Stomach smooth muscle (tissue), 2 donors: ENCODE measurements at regions not wholly inside any gene's neighbourhood (a gene's known extent, or its start where the extent isn't known, plus 50 kb on each side); places are given as distances from the start of the nearest gene placed in this dataset.
"Not testable (repeated sequence)": the region's sequence is repeated elsewhere in the genome, so short reads cannot be mapped to it uniquely, and the experiment has no call there.

ENCODE experiments used
- H3K27ac ChIP-seq: one replicate; pipeline ENCODE4 v1.7.0; 2013; ENCODE audit warnings: mild to moderate bottlenecking, low read length, inconsistent platforms
- H3K27me3 ChIP-seq, 2 donors: one replicate each; pipeline ENCODE4 v1.7.0; 2013; ENCODE audit warnings: low read length in 2 of 2; ENCODE audit not compliant: insufficient read depth in 2 of 2, control insufficient read depth in 1 of 2
- H3K36me3 ChIP-seq, 2 donors: one replicate each; pipeline ENCODE4 v1.7.0; 2013; ENCODE audit warnings: low read length in 2 of 2; ENCODE audit not compliant: control insufficient read depth in 2 of 2, insufficient read depth in 2 of 2
- H3K4me1 ChIP-seq: one replicate; pipeline ENCODE4 v1.7.0; 2013; ENCODE audit warnings: low read length; ENCODE audit not compliant: control insufficient read depth, insufficient read depth
- H3K4me3 ChIP-seq, 2 donors: one replicate each; pipeline ENCODE4 v1.7.0; 2013; ENCODE audit warnings: low read length in 2 of 2
- H3K9ac ChIP-seq, 2 donors: one replicate each; pipeline ENCODE4 v1.7.0; 2013; ENCODE audit warnings: low read length in 2 of 2, mild to moderate bottlenecking in 1 of 2
- H3K9me3 ChIP-seq, 2 donors: one replicate each; pipeline ENCODE4 v1.7.0; 2013; ENCODE audit warnings: low read length in 2 of 2; ENCODE audit not compliant: control insufficient read depth in 2 of 2
- donor health status: healthy.
- donor health status: Pancreatic carcinoma.

- no peaks in the 10 kb centered on the region for H3K9me3 ChIP-seq
- H3K36me3 ChIP-seq = no peaks in the 10 kb centered on the region
- H3K9ac ChIP-seq = no peak overlapping the region
- H3K4me1 ChIP-seq = no peaks in the 10 kb centered on the region
- H3K27me3 ChIP-seq = no peaks in the 10 kb centered on the region
- no peak overlapping the region for H3K4me3 ChIP-seq
- no peak overlapping the region for H3K27ac ChIP-seq
Observed at GRCh38 chr17:56715613-56716357, 117.9 kb downstream of the C17orf67 start.

- Histone ChIP-seq H3K4me1 (no peaks in the 10 kb centered on the region), H3K27me3 (no peaks in the 10 kb centered on the region), H3K9ac (no peak overlapping the region), H3K4me3 (no peak overlapping the region), H3K9me3 (no peaks in the 10 kb centered on the region), H3K36me3 (no peaks in the 10 kb centered on the region), H3K27ac (no peak overlapping the region)
Observed at GRCh38 chr17:56717471-56717870, 116.2 kb downstream of the C17orf67 start.

GRCh38 chr17:56718515-56718914, 115.2 kb downstream of the C17orf67 start:
- no peaks in the 10 kb centered on the region for H3K4me1 ChIP-seq
- no peak overlapping the region for H3K9ac ChIP-seq
- no peaks in the 10 kb centered on the region for H3K27me3 ChIP-seq
- no peak overlapping the region for H3K4me3 ChIP-seq
- no peak overlapping the region for H3K27ac ChIP-seq
- H3K36me3 ChIP-seq = no peaks in the 10 kb centered on the region
- H3K9me3 ChIP-seq = no peaks in the 10 kb centered on the region

- Histone ChIP-seq H3K9me3 (no peaks in the 10 kb centered on the region), H3K4me3 (no peak overlapping the region), H3K27ac (no peak overlapping the region), H3K36me3 (no peaks in the 10 kb centered on the region), H3K4me1 (no peaks in the 10 kb centered on the region), H3K27me3 (no peaks in the 10 kb centered on the region), H3K9ac (no peak overlapping the region)
Observed at GRCh38 chr17:56723421-56723820, 110.3 kb downstream of the C17orf67 start.

- H3K4me3 ChIP-seq = no peak overlapping the region
- H3K27me3 ChIP-seq = no peaks in the 10 kb centered on the region
- no peak overlapping the region for H3K9ac ChIP-seq
- no peaks in the 10 kb centered on the region for H3K36me3 ChIP-seq
- H3K4me1 ChIP-seq = no peaks in the 10 kb centered on the region
- H3K9me3 ChIP-seq = no peaks in the 10 kb centered on the region
- no peak overlapping the region for H3K27ac ChIP-seq
Observed at GRCh38 chr17:56724664-56725063, 109.1 kb downstream of the C17orf67 start.

GRCh38 chr17:56725144-56725543, 108.6 kb downstream of the C17orf67 start:
- no peaks in the 10 kb centered on the region for H3K9me3 ChIP-seq
- no peak overlapping the region for H3K27ac ChIP-seq
- no peaks in the 10 kb centered on the region for H3K4me1 ChIP-seq
- H3K9ac ChIP-seq = no peak overlapping the region
- H3K36me3 ChIP-seq = no peaks in the 10 kb centered on the region
- no peaks in the 10 kb centered on the region for H3K27me3 ChIP-seq
- no peak overlapping the region for H3K4me3 ChIP-seq

GRCh38 chr17:56727876-56728617, 105.7 kb downstream of the C17orf67 start:
- H3K27me3 ChIP-seq = peaks cover 0 to 3% of the 10 kb centered on the region in 2 donors
- no peaks in the 10 kb centered on the region for H3K36me3 ChIP-seq
- H3K9ac ChIP-seq = no peak overlapping the region
- H3K27ac ChIP-seq = no peak overlapping the region
- no peaks in the 10 kb centered on the region for H3K4me1 ChIP-seq
- no peaks in the 10 kb centered on the region for H3K9me3 ChIP-seq
- H3K4me3 ChIP-seq = no peak overlapping the region

- H3K36me3 ChIP-seq, H3K9ac ChIP-seq, H3K4me3 ChIP-seq, H3K4me1 ChIP-seq, H3K9me3 ChIP-seq, H3K27me3 ChIP-seq, H3K27ac ChIP-seq: not testable (repeated sequence)
Observed at GRCh38 chr17:56731096-56731495, 102.6 kb downstream of the C17orf67 start.

GRCh38 chr17:56733833-56734232, 99.9 kb downstream of the C17orf67 start:
- no peaks in the 10 kb centered on the region for H3K4me1 ChIP-seq
- no peaks in the 10 kb centered on the region for H3K36me3 ChIP-seq
- H3K4me3 ChIP-seq = no peak overlapping the region
- peaks cover 0 to 8% of the 10 kb centered on the region in 2 donors for H3K27me3 ChIP-seq
- no peak overlapping the region for H3K27ac ChIP-seq
- no peaks in the 10 kb centered on the region for H3K9me3 ChIP-seq
- H3K9ac ChIP-seq = no peak overlapping the region

- H3K27ac ChIP-seq = no peak overlapping the region
- H3K9me3 ChIP-seq = no peaks in the 10 kb centered on the region
Observed at GRCh38 chr17:56735842-56736241, 97.9 kb downstream of the C17orf67 start.

More at GRCh38 chr17:56735842-56736241, 97.9 kb downstream of the C17orf67 start:
- H3K4me3 ChIP-seq = no peak overlapping the region
- H3K4me1 ChIP-seq = no peaks in the 10 kb centered on the region
- no peak overlapping the region for H3K9ac ChIP-seq
- no peaks in the 10 kb centered on the region for H3K36me3 ChIP-seq
- peaks cover 0 to 8% of the 10 kb centered on the region in 2 donors for H3K27me3 ChIP-seq
